K562 (cell line): ENCODE measurements at regions not wholly inside any gene's neighbourhood (a gene's known extent, or its start where the extent isn't known, plus 50 kb on each side); places are given as distances from the start of the nearest gene placed in this dataset.

ENCODE experiments used
- ATAC-seq: fragments of 200-7000 bp; cut with Tn5 transposase; 3 replicates; pipeline ENCODE4 v1.9.1; 2020; ENCODE audit warnings: moderate library complexity
- BruUV-seq: library from RNA; stranded (reverse); fragments of 400-500 nt; replicated peaks from 2 replicates; lab custom pipeline; 2021; lab: Mats Ljungman, UMichigan
- CTCF ChIA-PET: fragments of 300-600 bp; formaldehyde crosslinking; extraction: SDS; loops from one replicate; lab custom pipeline; 2021; ENCODE audit warnings: low intra/inter-chr PET ratio; lab: Yijun Ruan, JAX
- POLR2A ChIA-PET: fragments of 300-600, 350-650 bp; sonication (Branson Sonifier 250); formaldehyde crosslinking; extraction: SDS; loops from one replicate; lab custom pipeline; 2021; ENCODE audit warnings: antibody characterized with exemption, inconsistent platforms; lab: Yijun Ruan, JAX
- DNase-seq, 4 experiments: peaks; one replicate each; pipeline versions ENCODE4 v3.0.0 to v3.0.0-alpha.2; 2011 to 2018; ENCODE audit warnings: low spot score in 3 of 4, mixed read lengths in 3 of 4; ENCODE audit errors: extremely low read depth in 1 of 4
- FAIRE-seq: peaks from 2 replicates; lab custom pipeline; 2011; peaks lifted over from hg19 to GRCh38; lab: Jason Lieb, UNC
- H2AFZ ChIP-seq: 2 replicates; pipeline ENCODE4 v1.6.0; 2011; ENCODE audit warnings: low read depth, low read length, control low read depth, inconsistent platforms
- H3K27ac ChIP-seq: fragments of 200-600 bp; 3 replicates; pipeline ENCODE4 v1.8.0; 2011; ENCODE audit warnings: low read depth, mild to moderate bottlenecking, control low read depth, inconsistent platforms, low read length, moderate library complexity, mixed read lengths; ENCODE audit errors: extremely low read depth
- H3K27me3 ChIP-seq, 2 experiments: fragments of 300-600 bp in 1 of 2; 2 replicates in 1 of 2; 3 replicates in 1 of 2; pipeline versions ENCODE4 v1.6.0 to v1.8.0; 2011; ENCODE audit warnings: inconsistent platforms in 2 of 2, low read length in 2 of 2, mild to moderate bottlenecking in 1 of 2, mixed read lengths in 1 of 2, moderate library complexity in 1 of 2; ENCODE audit not compliant: control insufficient read depth in 2 of 2, insufficient read depth in 2 of 2
- H3K36me3 ChIP-seq: fragments of 300-600 bp; 3 replicates; pipeline ENCODE4 v1.8.0; 2011; ENCODE audit warnings: mild to moderate bottlenecking, low read length, inconsistent platforms; ENCODE audit not compliant: control insufficient read depth, insufficient read depth
- H3K4me1 ChIP-seq, 2 experiments: fragments of 200-600 bp in 1 of 2; replicated peaks in 1 of 2; 2 replicates in 1 of 2; 3 replicates in 1 of 2; pipeline versions ENCODE4 v1.5.1 to v1.8.0; 2011; ENCODE audit warnings: inconsistent platforms in 2 of 2, low read length in 2 of 2, mild to moderate bottlenecking in 1 of 2, mixed read lengths in 1 of 2, moderate library complexity in 1 of 2; ENCODE audit not compliant: control insufficient read depth in 2 of 2, insufficient read depth in 2 of 2
- H3K4me2 ChIP-seq: 2 replicates; pipeline ENCODE4 v1.6.1; 2011; ENCODE audit warnings: low read length, control low read depth, inconsistent platforms, mixed read lengths; ENCODE audit not compliant: insufficient read depth
- H3K4me3 ChIP-seq: fragments of 200-600 bp; sonication (generic), shearing (Covaris generic); 2 replicates; pipeline ENCODE4 v1.5.1; 2016; ENCODE audit warnings: control low read depth, inconsistent platforms
- H3K79me2 ChIP-seq: fragments of 200-600 bp; 3 replicates; pipeline ENCODE4 v1.8.0; 2011; ENCODE audit warnings: low read length, inconsistent platforms; ENCODE audit not compliant: control insufficient read depth, insufficient read depth
- H3K9ac ChIP-seq, 2 experiments: 2 replicates each; pipeline versions ENCODE4 v1.6.0 to v1.6.1; 2011; ENCODE audit warnings: low read depth in 2 of 2, low read length in 2 of 2, control low read depth in 1 of 2, inconsistent platforms in 1 of 2, mild to moderate bottlenecking in 1 of 2, mixed read lengths in 1 of 2; ENCODE audit not compliant: insufficient read depth in 1 of 2
- H3K9me1 ChIP-seq: one replicate; pipeline ENCODE4 v1.6.0; 2011; ENCODE audit warnings: inconsistent platforms, mild to moderate bottlenecking, low read length, moderate library complexity; ENCODE audit not compliant: control insufficient read depth, insufficient read depth
- H3K9me3 ChIP-seq: replicated peaks from 2 replicates; pipeline ENCODE4 v1.5.1; 2011; ENCODE audit warnings: low read depth, low read length, inconsistent platforms; ENCODE audit not compliant: control insufficient read depth, insufficient read depth
- H4K20me1 ChIP-seq: replicated peaks from 2 replicates; pipeline ENCODE4 v1.6.1; 2011; ENCODE audit warnings: low read length, inconsistent platforms, mixed read lengths; ENCODE audit not compliant: control insufficient read depth, insufficient read depth
- BCL6 ChIP-seq: fragments of 250-450 bp; sonication (Bioruptor Pico); IDR thresholded peaks from 2 replicates; pipeline ENCODE4 v1.4.0; 2020
- BRD4 ChIP-seq: fragments of 200-600 bp; sonication (generic); IDR thresholded peaks from 2 replicates; pipeline ENCODE4 v1.6.1; 2017; ENCODE audit warnings: inconsistent platforms
- CC2D1A ChIP-seq: fragments of 450-650 bp; IDR thresholded peaks from 2 replicates; pipeline ENCODE4 v1.6.1; 2017; ENCODE audit warnings: mild to moderate bottlenecking
- ETV1 ChIP-seq: fragments of 450-650 bp; conservative IDR thresholded peaks from 2 replicates; pipeline ENCODE4 v1.6.1; 2016; ENCODE audit warnings: missing genetic modification characterization, control low read depth, low read depth, missing compliant biosample characterization
- FOSL1 ChIP-seq: fragments of 200-800 bp; sonication (Bioruptor generic); conservative IDR thresholded peaks from 2 replicates; pipeline ENCODE4 v1.6.1; 2016; ENCODE audit warnings: missing genetic modification characterization, missing compliant biosample characterization
- HNRNPL ChIP-seq: fragments of 200-400 bp; formaldehyde crosslinking; IDR thresholded peaks from 2 replicates; pipeline ENCODE4 v1.6.1; 2017; ENCODE audit warnings: low read depth, mild to moderate bottlenecking, low read length
- JUND ChIP-seq, 2 experiments: IDR thresholded peaks; 2 replicates in 1 of 2; 3 replicates in 1 of 2; pipeline ENCODE4 v1.6.1; 2011; ENCODE audit warnings: borderline replicate concordance in 2 of 2, low read depth in 2 of 2, low read length in 2 of 2, improper control_type of control experiment in 1 of 2, missing biosample characterization in 1 of 2, missing genetic modification characterization in 1 of 2, missing genetic modification reagents in 1 of 2
- KLF10 ChIP-seq: fragments of 250-450 bp; sonication (Bioruptor Pico); IDR thresholded peaks from 2 replicates; pipeline ENCODE4 v1.6.1; 2021; ENCODE audit warnings: matching md5 sums
- NRF1 ChIP-seq, 2 experiments: fragments of 450-650 bp; IDR thresholded peaks in 1 of 2; conservative IDR thresholded peaks in 1 of 2; 2 replicates each; pipeline ENCODE4 v1.6.1; 2014; ENCODE audit warnings: mild to moderate bottlenecking in 2 of 2
- PHF20 ChIP-seq: fragments of 450-650 bp; IDR thresholded peaks from 2 replicates; pipeline ENCODE4 v1.6.1; 2018; ENCODE audit not compliant: partially characterized antibody
- WGBS: fragments of 100-300 bp; shearing (Covaris generic); methylation state at CpG from one replicate; pipeline ENCODE4 v1.1.6; 2016; ENCODE audit warnings: low coverage, mixed read lengths; ENCODE audit not compliant: insufficient coverage; ENCODE audit errors: missing lambda C conversion rate; 5-methylcytosine and 5-hydroxymethylcytosine counted together
- in situ Hi-C: fragments of 300-500 bp; cut with MboI; formaldehyde crosslinking; loops from 4 replicates; pipeline ENCODE4 v1.15.0; 2018; ENCODE audit warnings: inconsistent platforms, mixed read lengths
- intact Hi-C: fragments of 100-400 bp; cut with micrococcal nuclease; formaldehyde crosslinking; loops from 2 replicates; pipeline ENCODE4 v1.14.2; 2022
- TF ChIP-seq, protein P1 (sequence below): fragments of 450-650 bp; IDR thresholded peaks from one replicate; pipeline ENCODE4 v1.6.1; 2018; ENCODE audit warnings: mild to moderate bottlenecking, moderate library complexity; ENCODE audit not compliant: partially characterized antibody
- TF ChIP-seq, protein P2 (sequence below): fragments of 450-650 bp; IDR thresholded peaks from 2 replicates; pipeline ENCODE4 v1.6.1; 2016
- TF ChIP-seq, protein P3 (sequence below): fragments of 450-650 bp; formaldehyde crosslinking; IDR thresholded peaks from 2 replicates; pipeline ENCODE4 v1.4.0; 2020; ENCODE audit warnings: mild to moderate bottlenecking, moderate library complexity
- TF ChIP-seq, protein P4 (sequence below): sonication (generic); formaldehyde crosslinking; IDR thresholded peaks from 2 replicates; pipeline ENCODE4 v1.8.1; 2023; ENCODE audit warnings: mild to moderate bottlenecking, missing genetic modification reagents

DNA sequence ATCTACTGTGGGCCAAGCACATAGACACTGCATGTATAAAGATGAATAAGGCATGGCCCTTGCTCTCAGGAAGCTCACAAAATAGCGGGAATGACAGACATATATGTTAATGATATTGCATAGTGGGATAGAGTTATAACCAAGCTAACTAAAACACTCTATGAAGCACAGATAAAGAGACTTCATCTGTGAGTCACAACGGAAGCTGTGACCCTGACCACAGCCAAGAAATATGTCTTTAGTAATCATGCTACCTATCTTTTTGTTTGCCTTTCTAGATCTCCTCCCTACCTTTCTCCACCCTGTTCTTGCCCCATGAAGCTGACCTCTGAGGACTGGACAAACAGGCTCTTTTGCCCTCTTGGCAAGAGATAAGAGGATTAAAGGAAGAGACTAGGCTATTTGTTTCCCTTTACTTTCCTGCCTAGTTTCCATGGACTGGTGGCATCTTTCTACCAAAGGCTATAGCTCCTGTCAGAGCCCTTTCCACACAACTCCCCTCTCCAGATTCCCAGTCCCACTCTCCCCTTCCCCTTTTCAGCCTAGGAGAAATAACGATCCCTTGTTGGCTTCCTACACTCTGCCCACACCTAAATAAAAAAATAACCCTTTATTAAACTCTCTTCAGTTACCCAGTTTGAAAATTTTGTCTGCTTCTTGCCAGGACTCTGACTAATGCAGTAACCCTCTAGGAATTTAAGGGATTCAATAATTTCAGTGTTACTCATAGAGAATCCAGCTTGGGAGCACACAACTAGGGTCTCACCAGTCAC, 504.9 kb upstream of the MARCKS start (continued):
- no peak for TF ChIP-seq CC2D1A
- TF ChIP-seq, protein P1, sequence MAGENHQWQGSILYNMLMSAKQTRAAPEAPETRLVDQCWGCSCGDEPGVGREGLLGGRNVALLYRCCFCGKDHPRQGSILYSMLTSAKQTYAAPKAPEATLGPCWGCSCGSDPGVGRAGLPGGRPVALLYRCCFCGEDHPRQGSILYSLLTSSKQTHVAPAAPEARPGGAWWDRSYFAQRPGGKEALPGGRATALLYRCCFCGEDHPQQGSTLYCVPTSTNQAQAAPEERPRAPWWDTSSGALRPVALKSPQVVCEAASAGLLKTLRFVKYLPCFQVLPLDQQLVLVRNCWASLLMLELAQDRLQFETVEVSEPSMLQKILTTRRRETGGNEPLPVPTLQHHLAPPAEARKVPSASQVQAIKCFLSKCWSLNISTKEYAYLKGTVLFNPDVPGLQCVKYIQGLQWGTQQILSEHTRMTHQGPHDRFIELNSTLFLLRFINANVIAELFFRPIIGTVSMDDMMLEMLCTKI = no peak
- peak; percentile 45; the same call in 1 of the 2 replicates for TF ChIP-seq ETV1 (tag)
- TF ChIP-seq FOSL1 = peak; percentile 52
- no peak for TF ChIP-seq JUND (IDR thresholded peaks at IDR 0.05; ENCODE audit: borderline replicate concordance, low read depth, low read length)
- TF ChIP-seq JUND (tag; IDR thresholded peaks at IDR 0.05; ENCODE audit: borderline replicate concordance, low read depth, low read length) = 0 out of 3 replicates have a peak, but pooled peaks have one; percentile 11
- no peak for TF ChIP-seq KLF10 (CRISPR knock-in tag)
- no peak for TF ChIP-seq NRF1 (conservative IDR thresholded peaks at IDR 0.05 in 1 of 2, IDR thresholded peaks at IDR 0.05 in 1 of 2)
- TF ChIP-seq HNRNPL = no peak

DNA sequence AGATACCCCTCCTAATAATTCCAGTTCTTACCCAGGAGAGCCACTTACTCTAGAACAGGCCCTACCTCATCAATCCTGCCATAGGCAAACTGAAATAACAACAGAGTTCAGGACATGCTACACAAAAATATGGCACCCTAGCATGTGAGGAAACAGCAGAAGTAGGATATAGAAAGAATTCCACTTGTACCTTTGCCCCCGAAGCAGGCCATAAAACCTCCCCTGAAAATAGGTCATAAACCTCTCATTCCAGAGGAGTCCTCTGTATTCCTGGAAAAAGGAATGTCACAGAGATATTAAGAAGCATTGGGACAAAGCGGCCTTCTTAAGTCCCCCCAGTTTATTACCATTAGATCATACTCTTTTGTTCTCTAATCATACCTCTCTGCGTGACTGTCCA, 504.3 kb upstream of the MARCKS start:
- in situ Hi-C loops = no loop called here
- Histone ChIP-seq H3K9me1 (no peaks in the 10 kb centered on the region), H3K9ac (no peak overlapping the region), H3K4me3 (no peak overlapping the region), H3K79me2 (no peaks in the 10 kb centered on the region), H3K9me3 (no peaks in the 10 kb centered on the region), H2AFZ (no peak overlapping the region), H4K20me1 (no peaks in the 10 kb centered on the region), H3K4me2 (no peak overlapping the region), H3K27ac (no peak overlapping the region), H3K4me1 (no peaks in the 10 kb centered on the region; a peak in 1 of 5 replicates), H3K36me3 (no peaks in the 10 kb centered on the region), H3K27me3 (no peaks in the 10 kb centered on the region)
- DNase-seq (no peak), ATAC-seq (no peak), FAIRE-seq (no peak)
- 0% methylated on average over 3 of the region's 3 CpGs for WGBS
- intact Hi-C loops = no loop called here
- BruUV-seq = no TSS peak
- ChIA-PET CTCF (no interaction called here), POLR2A (interaction anchor here (0.7 kb wide), 1 partner anchor 75 kb away, joined by 3 read pairs; no protein-coding TSS in a partner anchor)
- no peak for TF ChIP-seq BCL6 (CRISPR knock-in tag)
- TF ChIP-seq PHF20 = no peak
- TF ChIP-seq, protein P2, sequence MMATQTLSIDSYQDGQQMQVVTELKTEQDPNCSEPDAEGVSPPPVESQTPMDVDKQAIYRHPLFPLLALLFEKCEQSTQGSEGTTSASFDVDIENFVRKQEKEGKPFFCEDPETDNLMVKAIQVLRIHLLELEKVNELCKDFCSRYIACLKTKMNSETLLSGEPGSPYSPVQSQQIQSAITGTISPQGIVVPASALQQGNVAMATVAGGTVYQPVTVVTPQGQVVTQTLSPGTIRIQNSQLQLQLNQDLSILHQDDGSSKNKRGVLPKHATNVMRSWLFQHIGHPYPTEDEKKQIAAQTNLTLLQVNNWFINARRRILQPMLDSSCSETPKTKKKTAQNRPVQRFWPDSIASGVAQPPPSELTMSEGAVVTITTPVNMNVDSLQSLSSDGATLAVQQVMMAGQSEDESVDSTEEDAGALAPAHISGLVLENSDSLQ = no peak
- no peak for TF ChIP-seq BRD4
- TF ChIP-seq, protein P3, sequence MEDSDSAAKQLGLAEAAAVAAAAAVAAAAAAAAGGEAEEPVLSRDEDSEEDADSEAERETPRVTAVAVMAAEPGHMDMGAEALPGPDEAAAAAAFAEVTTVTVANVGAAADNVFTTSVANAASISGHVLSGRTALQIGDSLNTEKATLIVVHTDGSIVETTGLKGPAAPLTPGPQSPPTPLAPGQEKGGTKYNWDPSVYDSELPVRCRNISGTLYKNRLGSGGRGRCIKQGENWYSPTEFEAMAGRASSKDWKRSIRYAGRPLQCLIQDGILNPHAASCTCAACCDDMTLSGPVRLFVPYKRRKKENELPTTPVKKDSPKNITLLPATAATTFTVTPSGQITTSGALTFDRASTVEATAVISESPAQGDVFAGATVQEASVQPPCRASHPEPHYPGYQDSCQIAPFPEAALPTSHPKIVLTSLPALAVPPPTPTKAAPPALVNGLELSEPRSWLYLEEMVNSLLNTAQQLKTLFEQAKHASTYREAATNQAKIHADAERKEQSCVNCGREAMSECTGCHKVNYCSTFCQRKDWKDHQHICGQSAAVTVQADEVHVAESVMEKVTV (CRISPR knock-in tag) = no peak
- TF ChIP-seq, protein P4, sequence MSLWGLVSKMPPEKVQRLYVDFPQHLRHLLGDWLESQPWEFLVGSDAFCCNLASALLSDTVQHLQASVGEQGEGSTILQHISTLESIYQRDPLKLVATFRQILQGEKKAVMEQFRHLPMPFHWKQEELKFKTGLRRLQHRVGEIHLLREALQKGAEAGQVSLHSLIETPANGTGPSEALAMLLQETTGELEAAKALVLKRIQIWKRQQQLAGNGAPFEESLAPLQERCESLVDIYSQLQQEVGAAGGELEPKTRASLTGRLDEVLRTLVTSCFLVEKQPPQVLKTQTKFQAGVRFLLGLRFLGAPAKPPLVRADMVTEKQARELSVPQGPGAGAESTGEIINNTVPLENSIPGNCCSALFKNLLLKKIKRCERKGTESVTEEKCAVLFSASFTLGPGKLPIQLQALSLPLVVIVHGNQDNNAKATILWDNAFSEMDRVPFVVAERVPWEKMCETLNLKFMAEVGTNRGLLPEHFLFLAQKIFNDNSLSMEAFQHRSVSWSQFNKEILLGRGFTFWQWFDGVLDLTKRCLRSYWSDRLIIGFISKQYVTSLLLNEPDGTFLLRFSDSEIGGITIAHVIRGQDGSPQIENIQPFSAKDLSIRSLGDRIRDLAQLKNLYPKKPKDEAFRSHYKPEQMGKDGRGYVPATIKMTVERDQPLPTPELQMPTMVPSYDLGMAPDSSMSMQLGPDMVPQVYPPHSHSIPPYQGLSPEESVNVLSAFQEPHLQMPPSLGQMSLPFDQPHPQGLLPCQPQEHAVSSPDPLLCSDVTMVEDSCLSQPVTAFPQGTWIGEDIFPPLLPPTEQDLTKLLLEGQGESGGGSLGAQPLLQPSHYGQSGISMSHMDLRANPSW (CRISPR knock-in tag) = no peak
